Thyroid gland (tissue), 4 donors: ENCODE measurements at regions not wholly inside any gene's neighbourhood (a gene's known extent, or its start where the extent isn't known, plus 50 kb on each side); places are given as distances from the start of the nearest gene placed in this dataset.

Experiments used
- CTCF ChIP-seq, 6 experiments: fragments of 200-600 bp in 3 of 6; fragments of 450-650 bp in 3 of 6; sonication (generic) in 3 of 6; IDR thresholded peaks; one replicate each; pipeline ENCODE4 v1.5.1; 2016 to 2019; ENCODE audit warnings: antibody characterized with exemption in 6 of 6, mild to moderate bottlenecking in 2 of 6, inconsistent platforms in 1 of 6, moderate library complexity in 1 of 6
- POLR2A ChIP-seq, 2 donors: fragments of 450-650 bp; IDR thresholded peaks; one replicate each; pipeline ENCODE4 v1.6.1; 2017; ENCODE audit warnings: antibody characterized with exemption in 2 of 2, mild to moderate bottlenecking in 2 of 2, moderate library complexity in 1 of 2

GRCh38 chr7:86981127-86981526 is 78.3 kb downstream of the ELAPOR2 start:
- TF ChIP-seq CTCF (IDR thresholded peaks at IDR 0.05) (no peak), POLR2A (IDR thresholded peaks at IDR 0.05) (no peak)
